AG04450 (cell line): ENCODE measurements at regions not wholly inside any gene's neighbourhood (a gene's known extent, or its start where the extent isn't known, plus 50 kb on each side); places are given as distances from the start of the nearest gene placed in this dataset.

Experiments used
- CTCF ChIA-PET: fragments of 300-600, 350-600 bp; formaldehyde crosslinking; extraction: SDS; loops from one replicate; lab custom pipeline; 2022; ENCODE audit warnings: antibody characterized with exemption, inconsistent platforms; lab: Charles Lee
- POLR2A ChIA-PET: fragments of 350-600 bp; formaldehyde crosslinking; extraction: SDS; loops from one replicate; lab custom pipeline; 2021; ENCODE audit warnings: antibody characterized with exemption, inconsistent platforms; lab: Yijun Ruan, JAX
- DNase-seq: peaks from one replicate; pipeline ENCODE4 v3.0.0-alpha.2; 2011; ENCODE audit warnings: low read depth, low spot score
- H3K27ac ChIP-seq: one replicate; pipeline ENCODE4 v1.5.1; 2012; ENCODE audit warnings: low read depth, low read length, control low read depth
- H3K27me3 ChIP-seq: one replicate; pipeline ENCODE4 v1.6.0; 2012; ENCODE audit warnings: low read length; ENCODE audit not compliant: control insufficient read depth, insufficient read depth
- H3K4me3 ChIP-seq: 2 replicates; pipeline ENCODE4 v1.5.1; 2011; ENCODE audit warnings: mild to moderate bottlenecking, low read depth, low read length, control low read depth
- H3K9me3 ChIP-seq: 2 replicates; pipeline ENCODE4 v1.5.1; 2012; ENCODE audit warnings: low read length; ENCODE audit not compliant: control insufficient read depth, insufficient read depth
- CTCF ChIP-seq: IDR thresholded peaks from 2 replicates; pipeline ENCODE4 v1.5.1; 2011; ENCODE audit warnings: low read depth, low read length, control low read depth, inconsistent platforms

GRCh38 chrX:22795671-22796070, 204.1 kb upstream of the DDX53 start:
- Histone ChIP-seq H3K4me3 (no peak overlapping the region), H3K9me3 (no peaks in the 10 kb centered on the region), H3K27ac (no peak overlapping the region), H3K27me3 (no peaks in the 10 kb centered on the region)
- CTCF ChIA-PET, result no interaction called here
- POLR2A ChIA-PET, result no interaction called here
- TF ChIP-seq CTCF, result no peak
- DNase-seq, result no peak

- CTCF ChIA-PET, result no interaction called here
- no peak overlapping the region for H3K4me3 ChIP-seq
- POLR2A ChIA-PET, result no interaction called here
- no peak overlapping the region for H3K27ac ChIP-seq
- no peak for TF ChIP-seq CTCF
- DNase-seq, result peak; percentile 66
- no peaks in the 10 kb centered on the region for H3K9me3 ChIP-seq
- no peaks in the 10 kb centered on the region for H3K27me3 ChIP-seq
These were observed 199.4 kb upstream of the DDX53 start for GRCh38 chrX:22800360-22800759.

GRCh38 chrX:22800806-22801205, 199.0 kb upstream of the DDX53 start:
- TF ChIP-seq CTCF, result no peak
- Histone ChIP-seq H3K9me3 (no peaks in the 10 kb centered on the region), H3K27me3 (no peaks in the 10 kb centered on the region), H3K27ac (no peak overlapping the region), H3K4me3 (no peak overlapping the region)
- ChIA-PET CTCF (no interaction called here), POLR2A (no interaction called here)
- DNase-seq, result no peak

GRCh38 chrX:22803353-22803752, 196.4 kb upstream of the DDX53 start:
- POLR2A ChIA-PET, result no interaction called here
- TF ChIP-seq CTCF, result no peak
- Histone ChIP-seq H3K27me3 (no peaks in the 10 kb centered on the region), H3K9me3 (no peaks in the 10 kb centered on the region), H3K4me3 (no peak overlapping the region), H3K27ac (no peak overlapping the region)
- CTCF ChIA-PET, result no interaction called here
- no peak for DNase-seq

- ChIA-PET CTCF (no interaction called here), POLR2A (no interaction called here)
- H3K27me3 ChIP-seq, result no peaks in the 10 kb centered on the region
- H3K4me3 ChIP-seq, result no peak overlapping the region
- no peak overlapping the region for H3K27ac ChIP-seq
- no peak for TF ChIP-seq CTCF
- DNase-seq, result no peak
- no peaks in the 10 kb centered on the region for H3K9me3 ChIP-seq
These were observed 188.9 kb upstream of the DDX53 start for GRCh38 chrX:22810876-22811275.
